Fibroblast of lung (primary cell): ENCODE measurements at regions not wholly inside any gene's neighbourhood (a gene's known extent, or its start where the extent isn't known, plus 50 kb on each side); places are given as distances from the start of the nearest gene placed in this dataset.

ENCODE experiments used
- EZH2 ChIP-seq: IDR thresholded peaks from 2 replicates; pipeline ENCODE4 v1.5.1; 2012; ENCODE audit warnings: low read length, control low read depth, mild to moderate bottlenecking; ENCODE audit errors: missing control alignments
- TF ChIP-seq, protein P1 (sequence below), 2 donors: IDR thresholded peaks in 1 of 2; conservative IDR thresholded peaks in 1 of 2; 1 replicate in 1 of 2; 2 replicates in 1 of 2; pipeline ENCODE4 v1.5.1; 2011 to 2012; ENCODE audit warnings: low read length in 2 of 2, control low read depth in 1 of 2, inconsistent platforms in 1 of 2, low read depth in 1 of 2, mild to moderate bottlenecking in 1 of 2

DNA sequence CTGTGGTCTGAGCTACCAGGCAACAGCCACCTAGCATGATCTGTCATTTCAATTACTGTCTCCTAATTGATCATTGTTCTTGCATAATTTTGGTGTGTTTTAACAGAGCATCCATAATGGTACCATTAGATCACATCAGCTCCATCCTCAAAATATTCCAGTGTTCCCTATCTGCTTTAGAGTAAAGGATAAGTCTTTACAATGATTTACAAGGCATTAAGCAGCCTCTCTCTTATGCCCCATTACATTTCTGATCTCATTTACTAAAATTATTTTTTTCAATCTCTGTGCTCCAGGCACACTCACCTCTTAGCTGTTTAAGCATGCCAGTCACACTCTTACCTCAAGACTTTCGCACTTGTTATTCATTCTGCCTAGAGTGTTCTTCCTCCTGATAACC lies 389.9 kb upstream of the PTPRD start:
- TF ChIP-seq, protein P1, sequence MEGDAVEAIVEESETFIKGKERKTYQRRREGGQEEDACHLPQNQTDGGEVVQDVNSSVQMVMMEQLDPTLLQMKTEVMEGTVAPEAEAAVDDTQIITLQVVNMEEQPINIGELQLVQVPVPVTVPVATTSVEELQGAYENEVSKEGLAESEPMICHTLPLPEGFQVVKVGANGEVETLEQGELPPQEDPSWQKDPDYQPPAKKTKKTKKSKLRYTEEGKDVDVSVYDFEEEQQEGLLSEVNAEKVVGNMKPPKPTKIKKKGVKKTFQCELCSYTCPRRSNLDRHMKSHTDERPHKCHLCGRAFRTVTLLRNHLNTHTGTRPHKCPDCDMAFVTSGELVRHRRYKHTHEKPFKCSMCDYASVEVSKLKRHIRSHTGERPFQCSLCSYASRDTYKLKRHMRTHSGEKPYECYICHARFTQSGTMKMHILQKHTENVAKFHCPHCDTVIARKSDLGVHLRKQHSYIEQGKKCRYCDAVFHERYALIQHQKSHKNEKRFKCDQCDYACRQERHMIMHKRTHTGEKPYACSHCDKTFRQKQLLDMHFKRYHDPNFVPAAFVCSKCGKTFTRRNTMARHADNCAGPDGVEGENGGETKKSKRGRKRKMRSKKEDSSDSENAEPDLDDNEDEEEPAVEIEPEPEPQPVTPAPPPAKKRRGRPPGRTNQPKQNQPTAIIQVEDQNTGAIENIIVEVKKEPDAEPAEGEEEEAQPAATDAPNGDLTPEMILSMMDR (conservative IDR thresholded peaks at IDR 0.05 in 1 of 2, IDR thresholded peaks at IDR 0.05 in 1 of 2; ENCODE audit: low read depth in 1 of 2, low read length in 2 of 2): no peak
- TF ChIP-seq EZH2: no peak
